ENCODE measurements at regions not wholly inside any gene's neighbourhood (a gene's known extent, or its start where the extent isn't known, plus 50 kb on each side); places are given as distances from the start of the nearest gene placed in this dataset.

- no peak for TF ChIP-seq CEBPB (IDR thresholded peaks at IDR 0.05)
- TF ChIP-seq CREB1 (IDR thresholded peaks at IDR 0.05; ENCODE audit: low read depth): no peak
- no peak for TF ChIP-seq NFIC (IDR thresholded peaks at IDR 0.05)
- TF ChIP-seq RAD21 (IDR thresholded peaks at IDR 0.05; ENCODE audit: low read depth): no peak
- no peak for TF ChIP-seq TEAD4 (IDR thresholded peaks at IDR 0.05)
- no peak for TF ChIP-seq EP300 (IDR thresholded peaks at IDR 0.05; ENCODE audit: borderline replicate concordance)
Measured at GRCh38 chr2:30089171-30089570, 57.6 kb upstream of the YPEL5 start.
